22Rv1 (cell line): ENCODE measurements at regions not wholly inside any gene's neighbourhood (a gene's known extent, or its start where the extent isn't known, plus 50 kb on each side); places are given as distances from the start of the nearest gene placed in this dataset.

ENCODE experiments used
- ZFX ChIP-seq: fragments of 450-650 bp; IDR thresholded peaks from 2 replicates; pipeline ENCODE4 v1.6.1; 2017; ENCODE audit warnings: antibody characterized with exemption, borderline replicate concordance
- TF ChIP-seq, protein P1 (sequence below): fragments of 450-650 bp; IDR thresholded peaks from 2 replicates; pipeline ENCODE4 v1.5.1; 2017; ENCODE audit warnings: mild to moderate bottlenecking

- TF ChIP-seq, protein P1, sequence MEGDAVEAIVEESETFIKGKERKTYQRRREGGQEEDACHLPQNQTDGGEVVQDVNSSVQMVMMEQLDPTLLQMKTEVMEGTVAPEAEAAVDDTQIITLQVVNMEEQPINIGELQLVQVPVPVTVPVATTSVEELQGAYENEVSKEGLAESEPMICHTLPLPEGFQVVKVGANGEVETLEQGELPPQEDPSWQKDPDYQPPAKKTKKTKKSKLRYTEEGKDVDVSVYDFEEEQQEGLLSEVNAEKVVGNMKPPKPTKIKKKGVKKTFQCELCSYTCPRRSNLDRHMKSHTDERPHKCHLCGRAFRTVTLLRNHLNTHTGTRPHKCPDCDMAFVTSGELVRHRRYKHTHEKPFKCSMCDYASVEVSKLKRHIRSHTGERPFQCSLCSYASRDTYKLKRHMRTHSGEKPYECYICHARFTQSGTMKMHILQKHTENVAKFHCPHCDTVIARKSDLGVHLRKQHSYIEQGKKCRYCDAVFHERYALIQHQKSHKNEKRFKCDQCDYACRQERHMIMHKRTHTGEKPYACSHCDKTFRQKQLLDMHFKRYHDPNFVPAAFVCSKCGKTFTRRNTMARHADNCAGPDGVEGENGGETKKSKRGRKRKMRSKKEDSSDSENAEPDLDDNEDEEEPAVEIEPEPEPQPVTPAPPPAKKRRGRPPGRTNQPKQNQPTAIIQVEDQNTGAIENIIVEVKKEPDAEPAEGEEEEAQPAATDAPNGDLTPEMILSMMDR, result no peak
- TF ChIP-seq ZFX, result no peak
These were observed 119.9 kb upstream of the ST6GAL2 start for GRCh38 chr2:107005853-107006252.
